CD4-positive, alpha-beta T cell treated with Interleukin-17A for 4 hours (primary cell): ENCODE measurements at regions not wholly inside any gene's neighbourhood (a gene's known extent, or its start where the extent isn't known, plus 50 kb on each side); places are given as distances from the start of the nearest gene placed in this dataset.

ENCODE experiments used
- DNase-seq: peaks from one replicate; pipeline ENCODE4 v3.0.0-alpha.2; 2020; ENCODE audit warnings: mixed read lengths

- no peak for DNase-seq
These were observed 850.9 kb downstream of the TFAP2A start for GRCh38 chr6:9564021-9564420.

- no peak for DNase-seq
These were observed 851.3 kb downstream of the TFAP2A start for GRCh38 chr6:9563568-9563967.

GRCh38 chr6:9554806-9555205 lies 860.1 kb downstream of the TFAP2A start:
- no peak for DNase-seq

- DNase-seq, result no peak
These were observed 860.6 kb downstream of the TFAP2A start for GRCh38 chr6:9554323-9554722.

- DNase-seq, result no peak
These were observed 861.9 kb downstream of the TFAP2A start for GRCh38 chr6:9553002-9553401.

- no peak for DNase-seq
These were observed 871.2 kb downstream of the TFAP2A start for GRCh38 chr6:9543649-9544048.

GRCh38 chr6:9540534-9541126 lies 874.2 kb downstream of the TFAP2A start:
- no peak for DNase-seq

- no peak for DNase-seq
These were observed 874.7 kb downstream of the TFAP2A start for GRCh38 chr6:9540126-9540525.

- DNase-seq, result no peak
These were observed 875.6 kb downstream of the TFAP2A start for GRCh38 chr6:9539231-9539755.

GRCh38 chr6:9537381-9537780 lies 877.5 kb downstream of the TFAP2A start:
- no peak for DNase-seq

GRCh38 chr6:9535106-9535505 lies 879.8 kb downstream of the TFAP2A start:
- no peak for DNase-seq

- no peak for DNase-seq
These were observed 882.0 kb downstream of the TFAP2A start for GRCh38 chr6:9532621-9533557.

GRCh38 chr6:9527679-9528286 lies 887.1 kb downstream of the TFAP2A start:
- DNase-seq, result no peak

GRCh38 chr6:9523462-9523861 lies 891.4 kb downstream of the TFAP2A start:
- DNase-seq, result no peak

- DNase-seq, result no peak
These were observed 892.8 kb downstream of the TFAP2A start for GRCh38 chr6:9522101-9522500.

GRCh38 chr6:9521152-9521530 lies 893.7 kb downstream of the TFAP2A start:
- DNase-seq, result no peak

- DNase-seq, result no peak
These were observed 894.3 kb downstream of the TFAP2A start for GRCh38 chr6:9520417-9521151.

GRCh38 chr6:9518431-9518830 lies 896.4 kb downstream of the TFAP2A start:
- DNase-seq, result no peak

- DNase-seq, result no peak
These were observed 897.1 kb downstream of the TFAP2A start for GRCh38 chr6:9517806-9518205.

- DNase-seq, result no peak
These were observed 899.0 kb downstream of the TFAP2A start for GRCh38 chr6:9515633-9516606.

GRCh38 chr6:9514146-9514545 lies 900.7 kb downstream of the TFAP2A start:
- DNase-seq, result no peak

- DNase-seq, result no peak
These were observed 903.7 kb downstream of the TFAP2A start for GRCh38 chr6:9511157-9511556.
